ENCODE measurements at regions not wholly inside any gene's neighbourhood (a gene's known extent, or its start where the extent isn't known, plus 50 kb on each side); places are given as distances from the start of the nearest gene placed in this dataset.

DNA sequence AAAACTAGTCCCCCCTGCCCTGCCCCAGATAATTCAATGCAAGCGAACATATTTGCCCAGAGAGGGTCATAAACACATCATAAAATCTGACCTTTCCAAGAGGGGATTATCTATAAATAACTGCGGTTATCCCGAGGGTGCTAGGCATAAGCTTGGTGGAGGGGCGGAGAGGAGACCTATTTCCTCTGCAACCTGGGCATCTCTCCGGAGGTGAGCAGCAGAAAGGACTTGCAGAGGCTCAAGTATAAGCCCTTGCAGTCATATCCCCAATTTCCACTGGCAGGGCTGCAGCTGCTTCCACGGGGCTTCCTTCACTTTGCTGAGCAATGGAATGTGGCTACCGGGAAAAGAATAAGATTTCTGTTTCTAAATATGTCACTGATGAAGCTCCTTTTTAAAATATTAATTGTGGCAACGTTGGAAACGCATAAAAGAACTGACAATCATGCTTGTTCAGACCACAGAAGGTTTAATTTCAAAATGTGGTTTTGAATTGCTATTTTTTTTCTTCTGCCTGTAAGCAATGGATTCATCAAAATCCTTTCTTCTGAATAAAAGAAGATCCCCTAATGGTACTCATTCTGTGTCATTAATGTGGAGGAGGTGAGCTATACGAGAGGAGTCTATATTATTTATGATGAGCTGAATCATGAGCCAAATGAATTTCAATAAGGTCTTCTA is 268.9 kb upstream of the ATP2B1 start:
- DNase-seq = peak; percentile 59

DNA sequence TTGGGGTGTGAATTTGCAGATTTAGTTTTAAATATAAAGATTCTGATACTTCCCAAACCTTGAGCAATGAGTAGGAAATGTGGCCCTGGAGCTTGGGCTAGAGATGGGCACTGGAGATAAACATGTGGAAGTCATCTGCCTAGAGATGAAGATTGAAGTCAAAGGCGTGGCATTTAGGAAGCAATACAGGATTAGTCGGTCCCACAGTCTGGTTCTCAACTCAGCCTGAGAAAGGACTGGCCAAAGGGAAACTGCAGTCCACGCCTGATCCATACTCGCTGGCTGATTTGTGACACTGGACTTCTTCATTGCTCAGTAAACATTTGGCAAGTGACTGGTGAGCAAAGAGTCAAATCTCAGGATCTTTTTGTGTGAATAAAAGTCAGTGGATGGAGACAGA is 268.2 kb upstream of the ATP2B1 start:
- peak; percentile 66 for DNase-seq

DNA sequence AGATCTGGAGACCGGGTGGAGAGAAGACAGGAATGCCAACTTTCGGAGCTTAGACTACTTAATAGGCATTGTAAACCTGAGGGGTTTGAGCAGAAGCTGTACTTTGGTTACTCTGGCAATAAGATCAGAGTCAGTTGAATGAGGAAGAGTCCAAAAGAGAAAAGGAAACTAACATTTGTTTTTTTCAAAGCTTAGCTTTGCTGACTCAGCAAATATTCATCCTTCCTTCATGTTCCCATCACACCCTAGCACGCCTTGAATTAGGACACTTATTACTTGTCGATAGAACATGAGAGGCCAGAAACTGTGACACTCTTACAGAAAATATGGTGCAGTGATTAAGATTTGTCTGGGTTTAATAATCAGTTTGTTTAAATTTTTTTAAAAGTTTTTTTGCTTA is 266.9 kb upstream of the ATP2B1 start:
- DNase-seq = no peak

DNA sequence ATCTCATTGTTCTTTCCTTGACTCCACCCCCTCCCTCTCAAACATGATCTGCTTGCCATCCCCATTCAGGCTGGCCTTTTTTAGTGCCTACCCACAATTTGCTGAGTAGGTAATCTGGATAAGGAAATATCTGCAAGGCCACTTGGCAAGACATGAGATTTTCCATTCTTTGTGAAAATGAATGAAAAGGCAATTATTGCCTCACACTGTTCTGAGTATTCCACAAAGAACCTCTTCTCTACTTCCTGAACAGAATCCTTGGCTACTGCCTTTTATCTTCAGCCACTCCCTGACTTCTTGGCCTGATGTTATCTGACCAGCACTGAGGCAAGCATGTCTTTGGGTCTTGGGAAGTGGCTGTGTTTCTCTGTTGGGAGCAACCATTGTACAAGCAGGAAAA is 263.2 kb upstream of the ATP2B1 start:
- no peak for DNase-seq

DNA sequence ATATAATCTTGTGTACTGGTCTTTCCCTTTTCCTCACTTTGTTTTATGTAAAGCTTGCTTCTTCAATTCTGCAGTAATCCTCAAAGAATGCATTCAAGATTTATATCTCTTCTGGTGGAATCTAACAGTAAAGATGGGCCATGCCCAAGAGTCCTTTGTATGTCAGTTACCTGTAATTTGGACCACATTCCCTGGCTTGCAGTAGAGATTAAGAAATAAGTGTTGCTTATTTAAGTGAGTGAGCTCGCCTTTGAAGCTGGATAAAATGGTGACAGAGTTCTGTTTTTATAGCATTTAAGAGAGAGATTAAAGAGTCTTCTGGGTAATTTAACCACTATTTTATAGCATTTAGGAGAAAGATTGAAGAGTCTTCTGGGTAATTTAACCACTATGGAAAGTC is 262.1 kb upstream of the ATP2B1 start:
- no peak for DNase-seq

DNA sequence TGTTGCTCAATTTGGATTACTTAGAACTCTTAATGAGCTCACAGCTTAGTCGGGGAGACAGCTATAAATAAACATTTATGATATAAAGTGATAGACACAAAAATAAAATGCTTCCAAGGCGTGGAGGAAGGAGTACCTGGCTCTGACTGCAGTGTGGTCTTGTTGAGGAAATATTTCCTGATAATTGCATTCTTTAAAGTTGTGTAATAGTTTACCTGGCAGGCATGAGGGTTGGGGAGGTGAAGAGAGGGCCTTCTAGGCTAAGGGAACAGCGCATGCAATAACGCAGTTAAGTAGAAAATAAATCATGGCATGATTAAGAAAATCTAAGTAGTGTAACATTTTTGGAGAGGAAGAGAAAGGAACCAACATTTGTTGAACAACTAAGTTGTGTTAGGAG is 260.5 kb upstream of the ATP2B1 start:
- no peak for DNase-seq

DNA sequence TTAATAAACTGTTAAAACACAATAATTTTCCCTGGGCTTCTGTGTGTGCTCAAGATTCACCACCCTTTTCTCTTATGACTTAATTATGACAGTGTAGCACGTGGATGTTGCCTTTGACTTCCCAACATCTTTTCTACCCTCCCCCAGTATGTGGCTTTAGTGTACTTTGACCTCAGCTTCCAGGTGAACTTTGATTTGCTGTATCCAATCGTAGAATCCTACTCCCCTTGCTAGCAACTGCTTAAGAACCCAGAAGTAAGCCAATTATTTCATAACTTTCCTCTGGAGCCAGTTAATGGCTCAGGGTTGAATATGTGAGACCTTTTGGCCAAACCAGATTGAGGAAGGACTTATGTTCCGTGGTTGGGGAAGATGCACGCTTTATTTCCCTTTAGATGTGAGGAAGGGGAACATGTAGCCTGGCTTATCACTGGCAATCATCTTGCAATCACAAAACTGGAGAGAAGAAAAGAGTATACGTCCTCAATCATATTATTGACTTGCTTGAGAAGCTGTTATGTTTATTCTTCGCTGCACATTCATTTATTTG is 259.6 kb upstream of the ATP2B1 start:
- peak; percentile 74 for DNase-seq

DNA sequence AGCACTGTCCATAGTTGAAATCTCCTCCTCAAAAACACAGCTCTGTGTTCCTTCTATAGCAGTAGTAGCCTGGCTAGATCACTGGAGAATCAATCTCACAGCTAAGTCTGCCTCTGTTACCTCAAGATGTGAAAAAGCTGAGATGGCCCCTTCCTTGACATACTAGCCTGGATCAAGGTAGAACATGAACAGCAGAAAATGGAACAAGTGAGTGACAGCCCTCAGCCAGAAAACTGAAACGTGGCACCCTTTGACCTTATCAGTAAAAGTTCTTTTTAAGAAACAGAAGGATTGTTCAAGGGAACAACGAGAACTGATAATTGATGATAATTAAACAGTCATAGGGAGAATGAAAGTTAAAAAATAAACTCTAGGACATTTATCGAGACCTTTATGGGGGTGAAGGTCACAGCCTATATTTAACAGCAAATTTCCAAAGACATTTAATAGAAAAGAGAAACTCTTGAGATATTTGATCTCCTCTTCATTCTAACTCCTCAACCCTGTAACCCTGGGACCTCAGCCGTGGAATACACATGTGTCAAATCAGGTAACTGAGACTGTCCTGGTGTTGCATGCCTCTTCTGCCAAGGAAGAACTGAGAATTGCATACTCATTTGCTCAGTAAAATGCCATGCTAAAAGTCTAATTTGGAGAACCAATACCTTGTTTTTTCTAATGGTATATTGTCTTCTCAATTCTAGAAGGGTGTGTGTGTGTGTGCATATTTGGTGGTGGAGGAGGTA is 258.0 kb upstream of the ATP2B1 start:
- no peak for DNase-seq

DNA sequence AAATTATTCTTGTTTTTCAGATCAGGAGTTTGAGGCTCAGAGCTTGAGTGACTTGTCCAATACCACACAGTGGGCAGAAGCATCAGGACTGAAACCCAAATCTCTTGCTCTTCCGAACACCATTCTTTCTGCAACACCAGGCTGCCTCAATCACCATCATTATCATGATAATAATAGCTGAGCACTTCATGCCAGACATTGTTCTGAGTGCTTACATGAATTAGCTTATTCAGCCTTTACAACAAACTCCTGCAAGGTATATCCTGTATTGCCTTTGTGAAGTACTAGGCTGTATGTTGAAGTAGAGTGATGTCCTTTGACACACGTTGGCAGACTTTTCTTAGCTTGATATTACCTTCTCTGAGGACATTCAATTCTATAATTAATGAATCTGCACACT is 257.4 kb upstream of the ATP2B1 start:
- DNase-seq = no peak

DNA sequence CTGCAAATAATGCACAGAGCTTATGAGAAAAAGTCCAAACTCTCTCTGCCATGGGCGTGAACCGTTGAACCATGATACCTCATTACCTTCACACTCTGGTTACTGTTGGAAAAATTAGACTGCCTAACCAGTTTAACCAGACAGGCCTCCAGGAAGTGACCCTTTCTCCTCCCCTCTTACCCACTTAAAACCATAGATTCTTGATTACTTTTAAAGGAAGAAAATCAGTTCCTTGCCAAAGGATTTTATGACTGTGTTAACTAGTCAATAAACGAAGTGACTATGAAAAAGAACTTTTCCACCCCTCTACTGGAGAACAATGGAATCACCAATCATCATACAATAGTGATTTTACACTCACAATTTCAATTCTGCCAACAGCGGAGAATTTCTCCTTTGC is 254.0 kb upstream of the ATP2B1 start:
- no peak for DNase-seq

DNA sequence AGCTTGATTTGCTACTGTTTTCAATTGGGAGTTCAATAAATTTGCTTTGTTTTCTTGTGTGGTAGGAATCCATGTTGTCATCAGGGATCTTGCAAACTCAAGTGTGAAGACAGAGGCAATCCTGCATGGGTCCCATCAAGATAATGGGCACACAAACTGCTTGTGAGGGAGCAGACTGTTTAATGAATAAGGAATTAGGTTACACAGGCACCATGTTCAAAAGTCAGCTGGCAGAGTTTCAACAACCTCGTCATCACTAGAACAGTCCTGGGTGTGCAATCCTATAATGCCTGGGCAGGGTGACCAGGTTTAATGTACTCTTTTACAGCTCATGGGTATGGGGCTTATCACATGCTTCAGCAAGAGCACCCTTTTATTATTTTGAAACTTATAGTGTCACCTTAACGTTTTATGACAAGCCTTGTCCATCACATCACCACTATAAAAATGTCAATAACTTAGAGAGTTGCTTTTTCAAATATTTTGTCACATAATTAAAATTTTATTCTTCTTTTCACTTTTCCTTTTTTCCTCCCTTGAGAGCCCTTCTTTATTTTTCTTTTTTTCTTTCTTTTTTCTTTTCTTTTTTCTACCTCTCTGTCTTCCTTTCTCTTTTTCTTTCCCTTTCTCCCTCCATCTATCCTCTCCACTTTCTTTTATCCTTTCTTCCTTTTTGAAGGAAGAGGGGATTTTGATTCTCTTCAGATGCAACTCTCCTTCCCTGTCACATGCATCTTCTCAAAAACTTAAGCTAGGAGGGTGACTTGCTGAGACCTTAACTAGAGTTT is 252.2 kb upstream of the ATP2B1 start:
- DNase-seq = no peak

DNA sequence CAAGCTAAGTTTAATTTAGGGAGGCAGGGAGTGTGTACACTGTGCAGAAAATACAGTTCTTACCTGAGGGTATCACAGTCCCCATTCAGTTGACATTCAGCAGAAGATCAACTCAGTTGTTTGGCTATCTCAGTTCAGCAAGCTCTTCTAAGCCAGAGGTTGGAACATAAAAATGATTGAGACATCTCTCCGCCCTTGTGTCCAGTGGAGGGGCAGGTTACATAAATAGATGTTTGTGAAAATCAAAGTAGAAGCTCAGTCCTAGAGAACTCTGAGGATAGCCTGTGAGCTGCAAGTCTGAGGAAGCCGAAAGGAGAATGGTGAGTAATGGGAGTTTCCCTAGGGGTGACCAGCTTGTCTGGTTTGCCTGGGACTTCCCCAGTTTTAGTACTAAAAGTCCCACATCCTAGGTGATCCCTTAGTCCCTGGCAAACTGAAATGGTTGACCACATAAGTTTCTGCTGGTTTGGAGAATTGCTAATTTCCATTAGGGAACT is 251.4 kb upstream of the ATP2B1 start:
- no peak for DNase-seq

DNA sequence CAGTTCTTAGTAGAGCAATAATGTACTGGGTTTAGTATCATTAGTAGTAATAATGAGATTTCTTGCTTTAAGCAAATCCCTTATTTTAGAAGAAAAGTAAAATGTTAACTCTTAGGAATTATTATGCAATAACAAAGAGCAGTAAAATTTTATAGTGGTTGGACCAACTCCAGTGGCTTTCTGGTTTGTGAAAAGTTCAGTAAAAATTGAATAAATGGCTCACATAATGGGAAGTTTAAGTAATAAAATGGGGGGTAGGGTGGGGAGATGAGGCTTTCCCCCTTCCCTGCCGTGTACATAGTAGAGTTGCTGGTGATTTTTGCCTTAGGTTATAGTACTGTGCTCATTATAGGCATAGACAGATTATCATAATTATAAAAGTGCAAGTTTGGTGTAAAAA is 250.5 kb upstream of the ATP2B1 start:
- no peak for DNase-seq

DNA sequence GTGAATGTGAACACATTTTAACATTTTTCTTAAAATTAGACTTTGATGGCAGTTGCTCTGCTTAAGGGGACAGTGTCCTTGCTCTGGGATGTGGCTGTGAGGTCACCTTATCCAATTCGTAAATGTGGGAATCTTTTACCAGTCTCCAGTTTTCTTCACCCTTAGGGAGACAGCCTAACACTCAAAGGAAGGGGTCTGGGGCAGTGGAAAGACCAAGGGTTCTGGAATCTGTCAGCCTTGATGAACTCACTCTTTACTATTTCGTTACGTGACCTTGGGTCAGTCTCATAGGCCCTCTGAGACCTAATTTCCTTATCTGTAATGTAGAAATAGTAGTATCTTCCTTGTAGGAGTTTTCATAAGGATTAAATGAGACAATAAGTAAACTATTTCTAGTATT is 245.6 kb upstream of the ATP2B1 start:
- no peak for DNase-seq

DNA sequence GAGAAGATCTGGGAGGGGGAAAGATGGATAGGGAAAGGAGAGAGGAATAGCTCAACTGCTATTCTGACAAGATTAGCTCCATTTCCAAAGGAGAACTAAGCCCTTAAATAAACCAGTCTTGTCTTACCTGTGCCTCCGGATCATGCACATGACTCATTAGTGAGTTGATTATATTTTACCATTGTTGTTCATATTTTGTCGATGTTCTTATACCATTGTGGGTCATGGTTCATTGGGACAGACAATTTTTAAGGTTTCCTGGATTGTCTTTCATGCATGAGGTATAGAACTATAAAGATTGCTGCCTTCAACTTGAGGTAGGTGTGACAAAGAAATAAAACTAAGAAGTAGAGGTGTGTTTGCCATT is 243.0 kb upstream of the ATP2B1 start:
- no peak for DNase-seq

DNA sequence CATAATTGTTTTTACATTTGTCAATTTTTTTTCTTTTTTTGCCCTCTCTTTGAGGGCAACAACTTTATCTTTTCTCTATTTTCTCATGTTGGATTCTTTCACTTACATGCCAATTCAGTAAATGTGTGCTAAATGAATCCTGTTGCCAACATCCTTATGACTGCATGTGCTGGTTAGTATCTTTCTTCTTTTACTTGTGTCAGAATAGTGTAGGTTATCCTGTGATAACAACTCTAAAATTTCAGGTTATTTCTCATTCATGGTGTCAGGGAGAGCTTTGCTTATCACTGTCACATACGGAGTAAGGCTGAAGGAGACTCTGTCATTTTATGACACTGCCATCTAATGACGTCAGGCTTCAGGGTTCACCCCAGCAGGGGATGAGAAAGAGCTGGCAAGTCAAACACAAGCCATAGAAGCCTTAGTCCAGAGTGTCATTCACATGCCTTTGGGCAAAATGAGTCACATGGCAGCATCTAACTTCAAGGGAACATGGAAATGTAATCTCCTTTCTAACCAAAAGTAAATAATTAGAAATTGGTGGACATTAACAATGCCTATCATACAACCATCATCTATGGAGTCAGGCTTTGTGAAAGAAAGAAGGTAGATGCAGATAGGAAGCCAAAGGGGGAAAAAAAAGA is 242.5 kb upstream of the ATP2B1 start:
- DNase-seq = no peak

DNA sequence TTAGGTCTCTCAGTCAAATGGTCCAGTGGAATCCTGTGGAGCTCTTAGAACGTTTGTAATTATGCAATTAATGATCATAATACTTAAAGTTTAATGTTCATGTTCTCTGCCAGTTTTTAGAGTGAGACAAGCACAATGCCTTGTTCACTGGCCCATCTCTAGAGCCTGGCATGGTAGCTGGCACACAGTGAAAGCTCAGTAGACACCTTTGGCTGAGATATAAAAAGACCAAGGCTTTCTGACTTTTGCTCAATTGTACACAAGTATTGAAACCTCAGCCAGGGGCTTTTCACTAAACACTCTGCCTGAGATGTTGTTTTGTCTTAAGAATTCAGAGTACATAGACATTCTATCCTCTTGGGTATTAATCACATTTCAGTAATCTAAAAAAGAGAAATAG is 241.8 kb upstream of the ATP2B1 start:
- no peak for DNase-seq

DNA sequence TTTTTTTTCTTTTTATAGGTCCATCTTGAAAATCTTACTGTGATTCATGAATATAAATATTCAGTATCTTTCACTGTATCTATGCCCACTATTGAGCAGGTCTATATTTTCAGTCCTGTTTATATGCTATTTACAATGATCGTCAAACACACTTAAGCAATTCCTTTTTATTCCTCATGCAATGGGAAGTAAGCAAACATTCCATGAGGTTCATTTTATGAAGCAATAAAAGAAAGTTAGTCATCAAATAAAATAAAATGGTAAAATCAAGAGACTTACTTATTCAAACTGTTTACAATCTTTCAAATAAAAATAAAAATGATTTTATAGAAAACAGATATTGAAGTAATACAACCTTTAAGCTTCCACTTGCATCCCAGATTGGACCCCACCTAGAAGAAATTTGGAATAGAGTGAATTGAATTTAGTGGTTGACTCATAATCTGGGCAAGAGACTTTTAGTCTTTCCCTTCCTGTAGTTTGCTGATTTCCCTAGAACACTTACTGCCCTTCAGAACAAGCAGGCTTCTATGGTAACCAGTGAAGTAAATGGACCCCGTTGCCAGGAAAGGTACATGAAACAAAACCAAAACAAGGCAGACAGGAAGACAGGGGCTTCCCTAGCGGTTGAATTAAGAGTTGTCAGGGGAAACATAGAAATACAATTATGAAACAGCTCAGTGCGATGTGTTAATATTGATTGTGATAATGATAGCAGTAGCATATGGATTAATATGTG is 241.0 kb upstream of the ATP2B1 start:
- DNase-seq = no peak

DNA sequence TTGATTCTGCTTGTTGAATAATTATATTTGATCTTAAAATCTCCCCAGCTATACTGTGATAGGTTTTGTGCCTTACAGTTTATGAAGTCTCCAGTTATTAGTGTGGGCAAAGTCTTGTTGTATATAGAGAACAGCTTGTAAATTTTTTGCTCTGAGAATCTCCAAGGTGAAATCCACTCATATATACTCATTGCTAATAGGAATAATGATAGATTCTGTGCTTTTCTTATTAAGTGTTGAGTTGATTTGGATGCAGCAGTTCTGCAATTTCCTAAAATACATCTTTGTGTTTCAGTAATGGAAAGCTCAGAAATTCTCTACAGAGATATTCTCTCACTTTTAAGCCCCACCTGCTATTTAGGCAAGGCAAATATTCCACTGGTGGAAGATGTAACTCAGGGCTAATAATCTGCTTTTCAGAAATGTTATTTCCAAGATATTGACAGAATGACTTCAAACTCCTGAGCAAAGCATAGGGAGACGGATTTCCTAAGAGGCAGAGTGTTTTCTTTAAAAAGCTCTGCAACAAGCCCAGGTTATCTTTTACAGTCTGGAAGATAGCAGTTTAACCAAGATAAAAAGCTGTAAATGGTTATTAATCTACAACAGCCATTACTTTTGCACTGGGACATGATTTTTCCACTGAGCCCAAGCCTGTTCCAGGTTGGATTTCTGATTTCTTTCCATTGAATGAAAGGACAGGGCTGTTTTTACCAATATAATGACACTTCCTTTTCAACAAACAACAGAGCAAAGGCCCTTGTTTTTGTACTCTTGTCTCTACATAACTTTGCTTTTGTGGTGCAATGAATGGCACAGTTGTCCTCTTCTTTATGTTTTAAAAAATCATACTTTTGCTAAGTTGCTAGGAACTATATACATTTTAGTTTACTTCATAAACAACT is 239.9 kb upstream of the ATP2B1 start:
- DNase-seq = no peak

DNA sequence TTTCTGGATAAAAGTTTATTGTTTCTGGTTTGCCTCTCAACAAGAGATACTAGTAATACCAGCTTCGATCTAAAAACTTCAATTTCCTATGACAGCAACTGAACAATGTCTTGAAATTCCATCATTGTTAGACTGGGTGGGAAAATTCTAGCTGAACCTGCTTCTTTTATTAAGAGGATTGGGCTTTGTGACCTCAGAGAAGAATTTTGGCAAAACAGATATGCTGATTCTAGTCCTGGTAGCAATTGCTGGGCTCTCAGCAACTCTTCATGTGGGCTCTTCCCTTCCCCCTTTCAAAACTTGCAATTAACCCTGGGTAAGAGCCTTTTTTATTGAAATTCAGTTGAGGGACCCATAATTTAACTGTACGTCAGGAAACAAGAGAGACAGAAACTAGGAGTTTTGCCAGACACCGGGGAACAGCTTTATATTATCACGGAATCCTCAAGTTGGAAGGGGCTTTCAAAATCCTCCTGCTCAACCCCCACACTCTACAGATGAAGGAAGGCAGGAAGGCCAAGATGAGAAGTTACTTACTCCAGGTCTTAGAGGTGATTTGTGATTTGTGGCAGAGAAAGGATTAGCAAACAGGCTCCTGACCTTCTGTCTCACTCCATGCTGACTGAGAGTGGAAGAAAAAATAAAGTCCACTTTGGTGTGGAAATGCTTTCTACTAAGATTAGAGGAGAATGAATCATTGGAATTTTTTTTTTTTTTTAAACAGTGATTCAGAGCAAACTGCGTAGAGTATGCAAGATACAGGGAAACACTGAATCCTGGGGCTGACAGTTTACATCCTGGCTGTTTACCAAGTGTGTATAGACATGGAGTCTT is 239.0 kb upstream of the ATP2B1 start:
- peak; percentile 76 for DNase-seq
